GM12875 (cell line): ENCODE measurements at regions not wholly inside any gene's neighbourhood (a gene's known extent, or its start where the extent isn't known, plus 50 kb on each side); places are given as distances from the start of the nearest gene placed in this dataset.

ENCODE experiments used
- H3K4me3 ChIP-seq: one replicate; pipeline ENCODE4 v1.5.1; 2011; ENCODE audit warnings: low read depth, low read length, control low read depth
- CTCF ChIP-seq: IDR thresholded peaks from 2 replicates; pipeline ENCODE4 v1.5.1; 2011; ENCODE audit warnings: low read depth, mild to moderate bottlenecking, control low read depth, inconsistent platforms, low read length, moderate library complexity, borderline replicate concordance; ENCODE audit not compliant: insufficient read depth

GRCh38 chr1:213921311-213921710 lies 66.5 kb upstream of the PROX1 start:
- no peak overlapping the region for H3K4me3 ChIP-seq
- TF ChIP-seq CTCF: no peak

DNA sequence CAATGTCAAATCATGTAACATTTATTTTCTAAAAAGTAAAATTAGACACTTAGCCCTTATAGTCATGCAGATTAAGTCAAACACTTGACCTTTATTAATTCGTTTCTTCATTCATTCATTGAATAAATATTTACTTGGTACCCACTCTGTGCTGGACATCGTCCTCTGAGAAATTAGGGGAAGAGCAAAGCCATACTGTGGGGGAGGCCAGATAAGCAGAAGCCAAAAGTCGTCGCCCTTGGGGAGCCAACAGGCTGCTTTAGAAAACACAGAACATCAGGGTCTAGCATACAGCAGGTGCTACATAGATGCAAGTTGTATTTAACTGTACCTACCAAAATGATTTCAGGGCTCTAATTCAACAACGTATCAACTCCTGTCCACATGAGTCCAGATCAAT lies 66.1 kb upstream of the PROX1 start:
- TF ChIP-seq CTCF: no peak
- H3K4me3 ChIP-seq: no peak overlapping the region

GRCh38 chr1:213925531-213926182 lies 62.1 kb upstream of the PROX1 start:
- no peak overlapping the region for H3K4me3 ChIP-seq
- TF ChIP-seq CTCF: no peak

GRCh38 chr1:213927846-213928245 lies 59.9 kb upstream of the PROX1 start:
- TF ChIP-seq CTCF: no peak

GRCh38 chr1:213929398-213929797 lies 58.4 kb upstream of the PROX1 start:
- H3K4me3 ChIP-seq: no peak overlapping the region
- TF ChIP-seq CTCF: no peak

More at GRCh38 chr1:213927846-213928245, 59.9 kb upstream of the PROX1 start:
- H3K4me3 ChIP-seq: no peak overlapping the region

- TF ChIP-seq CTCF: no peak
- H3K4me3 ChIP-seq: no peak overlapping the region
These were observed 55.9 kb upstream of the PROX1 start for GRCh38 chr1:213931836-213932235.

DNA sequence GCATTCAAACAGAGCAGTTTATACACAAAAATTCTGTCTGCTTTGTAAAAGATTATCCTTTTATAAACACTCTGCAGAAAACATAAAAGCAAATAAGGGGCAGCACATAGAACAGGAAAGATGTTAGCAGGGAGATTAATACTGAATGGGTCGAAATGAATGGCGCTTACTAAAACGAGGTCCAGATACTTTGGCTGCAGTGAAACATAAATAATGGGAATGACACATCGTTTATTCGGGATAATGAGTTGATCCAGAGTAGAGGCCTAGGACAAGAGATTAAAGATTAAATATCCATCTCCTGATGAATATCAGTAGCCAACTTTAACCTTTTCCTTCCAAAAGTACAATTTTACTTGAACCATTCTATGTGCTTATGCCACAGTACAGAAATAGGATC lies 54.4 kb upstream of the PROX1 start:
- TF ChIP-seq CTCF: no peak
- no peak overlapping the region for H3K4me3 ChIP-seq
